B cell (primary cell): ENCODE measurements at regions not wholly inside any gene's neighbourhood (a gene's known extent, or its start where the extent isn't known, plus 50 kb on each side); places are given as distances from the start of the nearest gene placed in this dataset.

Experiments
- CTCF ChIP-seq: fragments of 200-600 bp; IDR thresholded peaks from one replicate; pipeline ENCODE4 v1.8.0; 2022; ENCODE audit warnings: antibody characterized with exemption, mild to moderate bottlenecking
- EZH2 ChIP-seq: IDR thresholded peaks from 2 replicates; pipeline ENCODE4 v1.6.1; 2012; ENCODE audit warnings: borderline replicate concordance, low read depth, mild to moderate bottlenecking, moderate library complexity, low read length; ENCODE audit not compliant: insufficient read depth, poor library complexity, severe bottlenecking

GRCh38 chr6:121649951-121650350 lies 214.5 kb downstream of the GJA1 start:
- no peak for TF ChIP-seq CTCF
- no peak for TF ChIP-seq EZH2
